Mesothelial cell of epicardium (in vitro differentiated cells): ENCODE measurements at regions not wholly inside any gene's neighbourhood (a gene's known extent, or its start where the extent isn't known, plus 50 kb on each side); places are given as distances from the start of the nearest gene placed in this dataset.
"Not testable (repeated sequence)": the region's sequence is repeated elsewhere in the genome, so short reads cannot be mapped to it uniquely, and the experiment has no call there.

Experiments
- DNase-seq, 2 experiments: peaks; one replicate each; pipeline ENCODE4 v3.0.0; 2021; ENCODE audit warnings: low spot score in 2 of 2; ENCODE audit not compliant: unreplicated experiment in 2 of 2
- H3K27ac Mint-ChIP-seq: 2 replicates; pipeline ENCODE4 v1.8.0; 2021; ENCODE audit warnings: mixed read lengths
- H3K27me3 Mint-ChIP-seq: 2 replicates; pipeline ENCODE4 v1.8.0; 2021; ENCODE audit warnings: low read depth, mixed read lengths
- H3K36me3 Mint-ChIP-seq: 2 replicates; pipeline ENCODE4 v1.8.0; 2021; ENCODE audit warnings: mixed read lengths
- H3K4me1 Mint-ChIP-seq: 2 replicates; pipeline ENCODE4 v1.8.0; 2021; ENCODE audit warnings: mixed read lengths
- H3K4me3 Mint-ChIP-seq: 2 replicates; pipeline ENCODE4 v1.8.0; 2021; ENCODE audit warnings: mild to moderate bottlenecking, moderate library complexity, mixed read lengths
- H3K9me3 Mint-ChIP-seq: 2 replicates; pipeline ENCODE4 v1.8.0; 2021; ENCODE audit warnings: mixed read lengths
- CTCF ChIP-seq: fragments of 200-600 bp; sonication (generic); IDR thresholded peaks from one replicate; pipeline ENCODE4 v1.5.0; 2021; ENCODE audit warnings: antibody characterized with exemption; ENCODE audit not compliant: unreplicated experiment

GRCh38 chr5:135154961-135155360, 120.9 kb upstream of the PITX1 start:
- Mint-ChIP-seq H3K27ac (no peak overlapping the region), H3K27me3 (peaks cover 28% of the 10 kb centered on the region), H3K4me3 (no peak overlapping the region), H3K36me3 (peaks cover 2% of the 10 kb centered on the region), H3K4me1 (peaks cover 3% of the 10 kb centered on the region), H3K9me3 (peaks cover 25% of the 10 kb centered on the region)
- DNase-seq: no peak
- TF ChIP-seq CTCF: no peak

- no peak for TF ChIP-seq CTCF
- DNase-seq: no peak
- peaks cover 3% of the 10 kb centered on the region for H3K4me1 Mint-ChIP-seq
- H3K4me3 Mint-ChIP-seq: no peak overlapping the region
- no peaks in the 10 kb centered on the region for H3K36me3 Mint-ChIP-seq
- no peak overlapping the region for H3K27ac Mint-ChIP-seq
- H3K27me3 Mint-ChIP-seq: peaks cover 24% of the 10 kb centered on the region
- H3K9me3 Mint-ChIP-seq: peaks cover 18% of the 10 kb centered on the region
These were observed 120.2 kb upstream of the PITX1 start for GRCh38 chr5:135154197-135154596.

GRCh38 chr5:135153661-135154060, 119.6 kb upstream of the PITX1 start:
- H3K4me1 Mint-ChIP-seq: peaks cover 3% of the 10 kb centered on the region
- H3K9me3 Mint-ChIP-seq: peaks cover 12% of the 10 kb centered on the region
- no peak overlapping the region for H3K27ac Mint-ChIP-seq

GRCh38 chr5:135153259-135153658, 119.2 kb upstream of the PITX1 start:
- no peak for TF ChIP-seq CTCF
- H3K27ac Mint-ChIP-seq: no peak overlapping the region
- no peak for DNase-seq
- H3K9me3 Mint-ChIP-seq: peaks cover 8% of the 10 kb centered on the region
- H3K36me3 Mint-ChIP-seq: no peaks in the 10 kb centered on the region
- peaks cover 3% of the 10 kb centered on the region for H3K4me1 Mint-ChIP-seq
- no peak overlapping the region for H3K4me3 Mint-ChIP-seq
- peaks cover 20% of the 10 kb centered on the region for H3K27me3 Mint-ChIP-seq

More at GRCh38 chr5:135153661-135154060, 119.6 kb upstream of the PITX1 start:
- Mint-ChIP-seq H3K36me3 (no peaks in the 10 kb centered on the region), H3K4me3 (no peak overlapping the region), H3K27me3 (peaks cover 20% of the 10 kb centered on the region)
- DNase-seq: no peak
- no peak for TF ChIP-seq CTCF

- DNase-seq, H3K36me3 Mint-ChIP-seq, H3K4me3 Mint-ChIP-seq, H3K27ac Mint-ChIP-seq, H3K4me1 Mint-ChIP-seq, H3K9me3 Mint-ChIP-seq: not testable (repeated sequence)
- H3K27me3 Mint-ChIP-seq: peaks cover 22% of the 10 kb centered on the region
These were observed 117.6 kb upstream of the PITX1 start for GRCh38 chr5:135151660-135152059.

- no peak for DNase-seq
- Mint-ChIP-seq H3K27ac (no peak overlapping the region), H3K36me3 (no peaks in the 10 kb centered on the region), H3K9me3 (peaks cover 10% of the 10 kb centered on the region), H3K4me1 (peaks cover 3% of the 10 kb centered on the region), H3K27me3 (peaks cover 22% of the 10 kb centered on the region), H3K4me3 (no peak overlapping the region)
- TF ChIP-seq CTCF: no peak
These were observed 117.2 kb upstream of the PITX1 start for GRCh38 chr5:135151256-135151655.
